Immature natural killer cell (primary cell): ENCODE measurements at regions not wholly inside any gene's neighbourhood (a gene's known extent, or its start where the extent isn't known, plus 50 kb on each side); places are given as distances from the start of the nearest gene placed in this dataset.
"Not testable (repeated sequence)": the region's sequence is repeated elsewhere in the genome, so short reads cannot be mapped to it uniquely, and the experiment has no call there.

ENCODE experiments used
- DNase-seq, 3 donors: peaks; one replicate each; pipeline ENCODE4 v3.0.0; 2022; ENCODE audit warnings: mixed read lengths in 1 of 3
- H3K27ac Mint-ChIP-seq, 6 donors: one replicate each; pipeline ENCODE4 v1.8.0; 2020; ENCODE audit warnings: mixed read lengths in 6 of 6, mild to moderate bottlenecking in 5 of 6, inconsistent platforms in 4 of 6, moderate library complexity in 3 of 6
- H3K27me3 Mint-ChIP-seq, 3 donors: one replicate each; pipeline ENCODE4 v1.8.0; 2020 to 2021; ENCODE audit warnings: low read depth in 3 of 3, mild to moderate bottlenecking in 3 of 3, mixed read lengths in 3 of 3, moderate library complexity in 3 of 3, inconsistent platforms in 1 of 3
- H3K36me3 Mint-ChIP-seq, 3 donors: one replicate each; pipeline ENCODE4 v1.8.0; 2020; ENCODE audit warnings: mixed read lengths in 3 of 3, inconsistent platforms in 2 of 3, mild to moderate bottlenecking in 2 of 3
- H3K4me1 Mint-ChIP-seq, 2 donors: one replicate each; pipeline ENCODE4 v1.8.0; 2020; ENCODE audit warnings: inconsistent platforms in 2 of 2, mild to moderate bottlenecking in 2 of 2, mixed read lengths in 2 of 2, moderate library complexity in 1 of 2
- H3K4me3 Mint-ChIP-seq, 5 donors: one replicate each; pipeline ENCODE4 v1.8.0; 2020; ENCODE audit warnings: mild to moderate bottlenecking in 5 of 5, mixed read lengths in 5 of 5, inconsistent platforms in 3 of 5, moderate library complexity in 3 of 5
- H3K9me3 Mint-ChIP-seq, 6 donors: one replicate each; pipeline ENCODE4 v1.8.0; 2020; ENCODE audit warnings: mild to moderate bottlenecking in 6 of 6, mixed read lengths in 6 of 6, inconsistent platforms in 4 of 6, moderate library complexity in 3 of 6

GRCh38 chr5:50595199-50595598 lies 71.2 kb upstream of the PARP8 start:
- peaks cover 71 to 88% of the 10 kb centered on the region in 2 donors for H3K4me1 Mint-ChIP-seq
- no peak for DNase-seq
- peaks cover 4 to 17% (median 14%) of the 10 kb centered on the region in 3 donors for H3K36me3 Mint-ChIP-seq
- peaks cover 0 to 25% (median 8%) of the 10 kb centered on the region in 6 donors for H3K9me3 Mint-ChIP-seq
- peak overlapping the region; percentile 66 to 89 (median 81) for H3K27ac Mint-ChIP-seq
- peak overlapping the region in 4 of 5 donors; percentile 31 to 69 (median 56) for H3K4me3 Mint-ChIP-seq
- peaks cover 1 to 9% (median 3%) of the 10 kb centered on the region in 3 donors for H3K27me3 Mint-ChIP-seq

- H3K4me1 Mint-ChIP-seq, result peaks cover 36 to 50% of the 10 kb centered on the region in 2 donors
- H3K4me3 Mint-ChIP-seq, result peak overlapping the region in 1 of 5 donors; percentile 30
- not testable (repeated sequence) for DNase-seq, H3K27ac Mint-ChIP-seq, H3K27me3 Mint-ChIP-seq
- peaks cover 4 to 24% (median 14%) of the 10 kb centered on the region in 3 donors for H3K36me3 Mint-ChIP-seq
- H3K9me3 Mint-ChIP-seq, result peaks cover 0 to 30% (median 10%) of the 10 kb centered on the region in 6 donors
Measured at GRCh38 chr5:50601576-50601975, 64.9 kb upstream of the PARP8 start.

DNA sequence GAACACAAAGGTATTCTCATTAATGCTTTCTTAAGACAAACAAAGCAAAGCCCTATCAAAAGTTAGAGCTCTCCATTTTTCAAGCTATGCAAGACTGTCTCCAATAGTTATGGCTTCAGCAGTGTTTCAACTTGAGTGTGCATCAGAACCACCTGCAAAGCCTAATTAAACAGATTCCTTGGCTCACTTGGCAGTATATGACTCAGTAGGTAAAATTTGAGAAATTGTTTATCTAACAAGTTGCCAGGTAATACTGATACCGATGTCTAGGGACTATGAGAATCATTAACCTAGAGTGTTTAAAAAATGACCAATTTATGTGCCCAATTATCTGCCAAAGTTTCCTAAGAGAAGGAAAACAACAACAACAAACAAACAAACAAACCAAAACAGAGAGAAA lies 60.3 kb upstream of the PARP8 start:
- peaks cover 16 to 25% of the 10 kb centered on the region in 2 donors for H3K4me1 Mint-ChIP-seq
- DNase-seq, result no peak
- no peaks in the 10 kb centered on the region for H3K9me3 Mint-ChIP-seq
- no peak overlapping the region for H3K4me3 Mint-ChIP-seq
- peaks cover 0 to 9% (median 5%) of the 10 kb centered on the region in 3 donors for H3K36me3 Mint-ChIP-seq
- no peaks in the 10 kb centered on the region for H3K27me3 Mint-ChIP-seq
- H3K27ac Mint-ChIP-seq, result peak overlapping the region in 3 of 6 donors; percentile 38 to 82 (median 73)

- not testable (repeated sequence) for H3K9me3 Mint-ChIP-seq, H3K4me3 Mint-ChIP-seq, H3K27ac Mint-ChIP-seq, H3K27me3 Mint-ChIP-seq, H3K36me3 Mint-ChIP-seq, DNase-seq
- peaks cover 10 to 14% of the 10 kb centered on the region in 2 donors for H3K4me1 Mint-ChIP-seq
Measured at GRCh38 chr5:50607456-50607855, 59.0 kb upstream of the PARP8 start.

- DNase-seq, H3K36me3 Mint-ChIP-seq, H3K27me3 Mint-ChIP-seq, H3K4me3 Mint-ChIP-seq, H3K27ac Mint-ChIP-seq, H3K9me3 Mint-ChIP-seq: not testable (repeated sequence)
- peaks cover 8 to 14% of the 10 kb centered on the region in 2 donors for H3K4me1 Mint-ChIP-seq
Measured at GRCh38 chr5:50607953-50608705, 58.3 kb upstream of the PARP8 start.

DNA sequence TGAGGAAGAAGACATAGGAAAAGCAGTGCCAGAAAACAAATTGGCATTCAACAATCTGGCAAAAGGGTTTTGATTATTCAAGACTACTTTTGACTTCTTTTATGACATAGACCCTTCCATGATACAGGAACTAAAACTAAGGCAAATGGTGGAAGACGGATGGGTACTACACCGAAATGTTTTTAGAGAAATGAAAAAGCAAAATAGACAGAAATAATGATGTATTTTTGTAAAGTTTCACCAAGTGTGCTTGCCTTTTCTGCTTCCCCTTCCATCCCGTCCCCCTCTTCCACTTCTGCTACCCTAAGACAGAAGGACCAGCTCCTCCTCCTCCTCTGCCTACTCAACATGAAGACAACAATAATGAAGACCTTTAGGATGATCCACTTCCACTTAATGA lies 53.4 kb upstream of the PARP8 start:
- H3K4me1 Mint-ChIP-seq, result peaks cover 7 to 14% of the 10 kb centered on the region in 2 donors
- H3K27ac Mint-ChIP-seq, H3K4me3 Mint-ChIP-seq, H3K27me3 Mint-ChIP-seq, H3K9me3 Mint-ChIP-seq, DNase-seq, H3K36me3 Mint-ChIP-seq: not testable (repeated sequence)
